Uterus (tissue), 3 donors: ENCODE measurements at regions not wholly inside any gene's neighbourhood (a gene's known extent, or its start where the extent isn't known, plus 50 kb on each side); places are given as distances from the start of the nearest gene placed in this dataset.

ENCODE experiments used
- DNase-seq, 2 donors: peaks; one replicate each; pipeline ENCODE4 v3.0.0-alpha.2; 2019 to 2020
- H3K27ac ChIP-seq, 2 donors: fragments of 200-600 bp; sonication (generic); 1 replicate in 1 of 2; 2 replicates in 1 of 2; pipeline ENCODE4 v1.5.1; 2016 to 2018
- H3K27me3 ChIP-seq, 2 donors: fragments of 200-600 bp; sonication (generic); one replicate each; pipeline ENCODE4 v1.5.1; 2018 to 2019; ENCODE audit warnings: control low read depth in 1 of 2
- H3K36me3 ChIP-seq, 2 donors: fragments of 200-600 bp; sonication (generic); one replicate each; pipeline ENCODE4 v1.5.1; 2019; ENCODE audit warnings: control low read depth in 1 of 2
- H3K4me1 ChIP-seq, 2 donors: fragments of 200-600 bp; sonication (generic); one replicate each; pipeline ENCODE4 v1.5.1; 2018 to 2019; ENCODE audit warnings: control low read depth in 1 of 2
- H3K4me3 ChIP-seq, 2 donors: fragments of 200-600 bp; sonication (generic); 1 replicate in 1 of 2; 2 replicates in 1 of 2; pipeline ENCODE4 v1.5.1; 2018 to 2019; ENCODE audit warnings: mild to moderate bottlenecking in 1 of 2
- H3K9me3 ChIP-seq, 2 donors: fragments of 200-600 bp; sonication (generic); one replicate each; pipeline ENCODE4 v1.5.1; 2019; ENCODE audit warnings: control low read depth in 1 of 2
- POLR2A ChIP-seq, 2 donors: fragments of 450-650 bp; IDR thresholded peaks; one replicate each; pipeline ENCODE4 v1.6.1; 2016; ENCODE audit warnings: antibody characterized with exemption in 2 of 2, mild to moderate bottlenecking in 1 of 2, moderate library complexity in 1 of 2
- intact Hi-C: fragments of 100-400 bp; cut with DNase I; formaldehyde crosslinking; loops from one replicate; pipeline ENCODE4 v1.15.1; 2023; ENCODE audit warnings: low total_unique reads
- TF ChIP-seq, protein P1 (sequence below), 4 experiments: fragments of 200-600 bp in 2 of 4; fragments of 450-650 bp in 2 of 4; sonication (generic) in 2 of 4; IDR thresholded peaks; one replicate each; pipeline ENCODE4 v1.5.1; 2016 to 2019; ENCODE audit warnings: antibody characterized with exemption in 4 of 4, mild to moderate bottlenecking in 2 of 4, moderate library complexity in 1 of 4
- donor health status: DM: yes; HTN: yes; CAD: no.

DNA sequence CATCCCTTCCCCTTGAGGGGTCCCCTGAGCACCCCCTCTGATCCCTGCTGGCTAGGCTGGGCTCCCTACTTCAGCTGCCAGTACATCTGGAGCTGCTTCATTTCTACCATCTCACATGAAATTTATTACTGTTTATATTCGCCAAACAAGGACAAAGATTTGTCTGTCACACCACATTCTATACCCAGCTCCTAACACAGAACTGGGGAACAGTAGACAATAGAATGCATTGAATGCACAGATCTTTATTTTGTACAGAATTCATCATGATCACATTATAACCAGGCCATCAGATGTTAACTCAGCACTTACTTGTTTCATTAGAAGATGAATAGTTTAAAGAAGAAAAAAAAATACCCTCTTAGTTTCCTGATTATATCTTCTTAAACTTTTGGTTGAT is 159.4 kb downstream of the KLF5 start:
- H3K9me3 ChIP-seq, result no peaks in the 10 kb centered on the region
- DNase-seq, result no peak
- H3K27me3 ChIP-seq, result no peaks in the 10 kb centered on the region
- no peak overlapping the region for H3K27ac ChIP-seq
- intact Hi-C loops, result no loop called here
- no peak for TF ChIP-seq POLR2A (IDR thresholded peaks at IDR 0.05)
- TF ChIP-seq, protein P1, sequence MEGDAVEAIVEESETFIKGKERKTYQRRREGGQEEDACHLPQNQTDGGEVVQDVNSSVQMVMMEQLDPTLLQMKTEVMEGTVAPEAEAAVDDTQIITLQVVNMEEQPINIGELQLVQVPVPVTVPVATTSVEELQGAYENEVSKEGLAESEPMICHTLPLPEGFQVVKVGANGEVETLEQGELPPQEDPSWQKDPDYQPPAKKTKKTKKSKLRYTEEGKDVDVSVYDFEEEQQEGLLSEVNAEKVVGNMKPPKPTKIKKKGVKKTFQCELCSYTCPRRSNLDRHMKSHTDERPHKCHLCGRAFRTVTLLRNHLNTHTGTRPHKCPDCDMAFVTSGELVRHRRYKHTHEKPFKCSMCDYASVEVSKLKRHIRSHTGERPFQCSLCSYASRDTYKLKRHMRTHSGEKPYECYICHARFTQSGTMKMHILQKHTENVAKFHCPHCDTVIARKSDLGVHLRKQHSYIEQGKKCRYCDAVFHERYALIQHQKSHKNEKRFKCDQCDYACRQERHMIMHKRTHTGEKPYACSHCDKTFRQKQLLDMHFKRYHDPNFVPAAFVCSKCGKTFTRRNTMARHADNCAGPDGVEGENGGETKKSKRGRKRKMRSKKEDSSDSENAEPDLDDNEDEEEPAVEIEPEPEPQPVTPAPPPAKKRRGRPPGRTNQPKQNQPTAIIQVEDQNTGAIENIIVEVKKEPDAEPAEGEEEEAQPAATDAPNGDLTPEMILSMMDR (IDR thresholded peaks at IDR 0.05), result no peak
- no peak overlapping the region for H3K4me3 ChIP-seq
- H3K36me3 ChIP-seq, result no peaks in the 10 kb centered on the region
- no peaks in the 10 kb centered on the region for H3K4me1 ChIP-seq

DNA sequence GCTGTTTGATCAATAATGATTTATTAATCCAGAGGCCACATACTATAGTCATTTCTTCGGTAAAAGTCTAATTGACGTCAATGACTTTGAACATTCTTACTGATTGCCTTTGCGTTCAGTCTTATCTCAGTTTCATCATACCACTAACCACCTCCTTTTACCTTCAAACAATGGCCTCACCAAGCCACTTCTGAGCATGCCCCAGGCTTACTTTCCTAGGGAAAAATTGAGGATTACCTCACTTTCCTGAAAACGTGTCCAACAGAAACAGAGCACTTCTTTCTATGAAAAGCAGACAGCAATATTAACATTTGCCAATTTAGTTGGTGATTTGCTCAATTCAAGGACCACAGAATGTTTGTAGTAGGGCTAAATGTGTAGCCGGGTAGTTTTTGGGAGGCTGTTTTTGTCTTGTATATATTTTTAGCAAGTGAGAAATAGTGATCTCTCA is 157.6 kb downstream of the KLF5 start:
- peak in 1 of 2 donors; percentile 17 for DNase-seq
- peak overlapping the region in 1 of 2 donors; percentile 38 for H3K27ac ChIP-seq
- no peaks in the 10 kb centered on the region for H3K4me1 ChIP-seq
- intact Hi-C loops, result no loop called here
- no peaks in the 10 kb centered on the region for H3K9me3 ChIP-seq
- TF ChIP-seq POLR2A (IDR thresholded peaks at IDR 0.05), result no peak
- TF ChIP-seq, protein P1 (IDR thresholded peaks at IDR 0.05), result no peak
- H3K4me3 ChIP-seq, result no peak overlapping the region
- H3K36me3 ChIP-seq, result no peaks in the 10 kb centered on the region
- no peaks in the 10 kb centered on the region for H3K27me3 ChIP-seq

DNA sequence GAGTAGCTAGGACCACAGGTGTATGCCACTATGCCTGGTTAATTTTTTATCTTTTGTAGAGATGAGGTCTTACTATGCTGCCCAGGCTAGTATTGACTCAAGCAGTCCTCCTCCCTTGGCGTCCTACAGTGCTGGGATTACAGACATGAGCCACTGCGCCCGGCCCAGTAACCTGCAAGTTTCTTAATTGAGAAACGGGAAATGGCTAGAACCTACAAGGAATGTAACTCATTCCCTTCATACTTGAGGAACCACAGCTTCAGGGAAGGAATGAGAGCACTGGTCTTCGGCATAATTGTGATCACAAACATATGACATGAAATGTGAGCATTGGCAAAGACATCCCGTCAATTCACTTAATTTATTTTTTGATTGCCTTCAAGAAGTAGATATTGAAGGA is 157.0 kb downstream of the KLF5 start:
- TF ChIP-seq, protein P1 (IDR thresholded peaks at IDR 0.05), result no peak
- no peak for TF ChIP-seq POLR2A (IDR thresholded peaks at IDR 0.05)
- H3K9me3 ChIP-seq, result no peaks in the 10 kb centered on the region
- no peak for DNase-seq
- H3K27me3 ChIP-seq, result no peaks in the 10 kb centered on the region
- H3K4me3 ChIP-seq, result no peak overlapping the region
- intact Hi-C loops, result no loop called here
- H3K27ac ChIP-seq, result no peak overlapping the region
- no peaks in the 10 kb centered on the region for H3K4me1 ChIP-seq
- H3K36me3 ChIP-seq, result no peaks in the 10 kb centered on the region

DNA sequence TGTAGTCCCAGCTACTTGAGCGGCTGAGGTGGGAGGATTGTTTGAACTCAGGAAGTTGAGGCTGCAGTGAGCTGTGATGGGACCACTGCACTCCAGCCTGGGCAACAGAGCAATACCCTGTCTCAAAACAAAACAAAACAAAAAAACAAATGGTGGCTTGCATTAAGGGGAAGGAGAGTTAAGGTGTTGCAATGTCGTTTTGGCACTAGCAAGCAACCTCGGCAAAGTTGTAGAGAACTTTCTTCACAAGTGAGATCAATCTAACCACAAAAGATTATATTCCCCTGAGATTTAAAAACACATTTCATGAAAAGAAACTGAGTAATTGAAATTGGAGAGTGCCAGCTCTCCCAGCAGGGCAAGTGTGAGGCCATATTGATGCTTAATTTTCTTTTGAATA is 153.7 kb downstream of the KLF5 start:
- H3K4me1 ChIP-seq, result no peaks in the 10 kb centered on the region
- H3K9me3 ChIP-seq, result no peaks in the 10 kb centered on the region
- DNase-seq, result no peak
- H3K27me3 ChIP-seq, result no peaks in the 10 kb centered on the region
- H3K27ac ChIP-seq, result no peak overlapping the region
- H3K4me3 ChIP-seq, result no peak overlapping the region
- no peaks in the 10 kb centered on the region for H3K36me3 ChIP-seq
- intact Hi-C loops, result no loop called here
- TF ChIP-seq POLR2A (IDR thresholded peaks at IDR 0.05), result no peak
- TF ChIP-seq, protein P1 (IDR thresholded peaks at IDR 0.05), result no peak

DNA sequence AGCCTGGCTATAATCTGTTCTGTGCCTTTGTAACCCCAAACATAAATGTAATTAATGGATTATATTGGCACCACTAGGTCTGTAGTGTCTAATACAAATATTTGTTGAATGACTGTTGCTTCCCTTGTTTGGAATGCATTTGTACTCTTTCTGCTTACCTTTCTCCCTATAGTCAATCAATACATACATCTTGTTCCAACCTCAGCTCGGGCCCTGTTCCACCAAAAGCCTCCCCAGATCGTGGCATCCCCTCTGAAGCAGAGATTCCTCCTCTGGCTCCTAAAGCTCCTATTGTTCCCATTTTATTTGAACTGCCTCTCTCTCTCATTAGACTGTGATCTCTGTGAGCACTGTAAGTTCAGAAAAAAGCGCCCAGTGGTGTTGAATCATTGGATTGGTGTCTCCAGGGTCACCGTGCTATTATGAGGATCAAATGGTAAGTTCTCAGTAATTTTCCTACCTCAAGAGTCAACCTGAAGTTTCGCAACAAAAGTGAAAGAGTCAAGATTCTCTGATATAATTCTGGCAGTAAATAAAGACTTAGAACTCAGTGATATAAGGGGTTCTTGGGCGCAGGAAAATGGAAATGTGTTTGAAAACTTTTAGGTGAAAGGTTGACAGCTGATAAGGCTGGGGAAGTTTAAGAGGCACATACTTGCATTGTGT is 151.5 kb downstream of the KLF5 start:
- intact Hi-C loops, result no loop called here
- Histone ChIP-seq H3K36me3 (no peaks in the 10 kb centered on the region), H3K9me3 (no peaks in the 10 kb centered on the region), H3K4me3 (no peak overlapping the region), H3K4me1 (no peaks in the 10 kb centered on the region), H3K27me3 (no peaks in the 10 kb centered on the region), H3K27ac (no peak overlapping the region)
- TF ChIP-seq POLR2A (IDR thresholded peaks at IDR 0.05), result no peak
- TF ChIP-seq, protein P1 (IDR thresholded peaks at IDR 0.05), result no peak
- no peak for DNase-seq
